Heart left ventricle (tissue), 13 donors: ENCODE measurements at regions not wholly inside any gene's neighbourhood (a gene's known extent, or its start where the extent isn't known, plus 50 kb on each side); places are given as distances from the start of the nearest gene placed in this dataset.

ENCODE experiments used
- CTCF ChIP-seq, 12 donors: fragments of 200-600 bp; sonication (generic) in 4 of 12; IDR thresholded peaks; one replicate each; pipeline versions ENCODE4 v1.5.0 to v1.8.0; 2018 to 2022; ENCODE audit warnings: antibody characterized with exemption in 12 of 12, mild to moderate bottlenecking in 5 of 12
- POLR2A ChIP-seq, 2 donors: fragments of 450-650 bp; IDR thresholded peaks; one replicate each; pipeline ENCODE4 v1.6.1; 2017; ENCODE audit warnings: antibody characterized with exemption in 2 of 2, mild to moderate bottlenecking in 2 of 2, moderate library complexity in 2 of 2
- donor health status: ischemic (EF 13 %, LVEDD 7.1; RV severe dilation, severe dysfunction).
- donor health status: DM: no; HTN: yes; CAD: no.
- donor health status: DM: no; HTN: no; CAD: no.
- donor health status: ischemic (EF 25% LVEDD 6.9; RV normal size, moderate dysfunction).
- donor health status: ischemic (EF 25% LVEDD 5.7; RV mildly dilated, moderate dysfunction).
- donor health status: ischemic (EF 35%, LVEDD 5.7; RV mildly dilated, moderate dysfunction).
- donor health status: nonischemic (EF 11% LVEDD 7.7; RV severe dilation, severe dysfunction).
- donor health status: DM: yes; HTN: yes; CAD: no.
- donor health status: PGD.
- donor health status: ischemic (EF 29% LVEDD 5.4; RV normal size, mild dysfunction).
- donor health status: nonischemic (EF 23%, LVEDD 6.1; RV moderate dilation, normal function).

- TF ChIP-seq CTCF (IDR thresholded peaks at IDR 0.05) (no peak), POLR2A (IDR thresholded peaks at IDR 0.05) (no peak)
Observed at GRCh38 chr2:39506215-39506614, 69.1 kb upstream of the MAP4K3 start.
